Muscle of leg (tissue), 3 donors: ENCODE measurements at regions not wholly inside any gene's neighbourhood (a gene's known extent, or its start where the extent isn't known, plus 50 kb on each side); places are given as distances from the start of the nearest gene placed in this dataset.

ENCODE experiments used
- DNase-seq: peaks from one replicate; pipeline ENCODE4 v3.0.0; 2013
- H3K27ac ChIP-seq: one replicate; pipeline ENCODE4 v1.5.1; 2013; ENCODE audit warnings: mild to moderate bottlenecking, low read length, control low read depth
- H3K27me3 ChIP-seq: one replicate; pipeline ENCODE4 v1.6.1; 2013; ENCODE audit warnings: low read length; ENCODE audit not compliant: control insufficient read depth, insufficient read depth
- H3K36me3 ChIP-seq: one replicate; pipeline ENCODE4 v1.6.1; 2013; ENCODE audit warnings: low read length; ENCODE audit not compliant: control insufficient read depth, insufficient read depth
- H3K4me1 ChIP-seq: one replicate; pipeline ENCODE4 v1.6.1; 2013; ENCODE audit warnings: low read length; ENCODE audit not compliant: control insufficient read depth, insufficient read depth
- H3K4me3 ChIP-seq: one replicate; pipeline ENCODE4 v1.5.1; 2013; ENCODE audit warnings: low read length, control low read depth
- H3K9me3 ChIP-seq: replicated peaks from 2 replicates; pipeline ENCODE4 v1.6.1; 2013; ENCODE audit warnings: low read depth, low read length; ENCODE audit not compliant: control insufficient read depth
- WGBS: methylation state at CpG from one replicate; pipeline ENCODE4 v1.1.5; 2013; ENCODE audit warnings: missing lambda C conversion rate; ENCODE audit not compliant: insufficient coverage; 5-methylcytosine and 5-hydroxymethylcytosine counted together

DNA sequence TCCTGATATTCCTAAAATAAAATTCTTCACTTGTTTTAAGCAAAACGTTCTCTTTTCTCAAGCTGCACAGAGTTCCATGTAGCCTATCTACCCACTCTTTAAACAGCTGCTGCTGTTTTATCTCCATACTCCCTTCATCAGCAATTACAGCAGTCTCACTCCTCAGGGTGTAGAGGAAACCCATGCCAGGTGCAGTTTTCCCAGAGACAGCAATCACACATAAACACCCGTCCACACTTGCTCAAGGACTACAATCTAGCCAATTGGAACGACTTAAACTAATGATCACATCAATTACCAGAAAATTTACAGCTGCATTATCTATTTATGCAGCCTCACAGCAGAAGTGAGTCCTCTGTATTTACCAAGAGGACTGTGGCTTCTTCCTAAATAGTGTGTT, 141.7 kb downstream of the HTR1A start:
- no peaks in the 10 kb centered on the region for H3K36me3 ChIP-seq
- no peak overlapping the region for H3K4me3 ChIP-seq
- no peaks in the 10 kb centered on the region for H3K27me3 ChIP-seq
- no peak overlapping the region for H3K27ac ChIP-seq
- no peak for DNase-seq
- H3K9me3 ChIP-seq = peaks cover 3% of the 10 kb centered on the region
- WGBS = 14% methylated on average over 2 of the region's 3 CpGs
- H3K4me1 ChIP-seq = no peaks in the 10 kb centered on the region

DNA sequence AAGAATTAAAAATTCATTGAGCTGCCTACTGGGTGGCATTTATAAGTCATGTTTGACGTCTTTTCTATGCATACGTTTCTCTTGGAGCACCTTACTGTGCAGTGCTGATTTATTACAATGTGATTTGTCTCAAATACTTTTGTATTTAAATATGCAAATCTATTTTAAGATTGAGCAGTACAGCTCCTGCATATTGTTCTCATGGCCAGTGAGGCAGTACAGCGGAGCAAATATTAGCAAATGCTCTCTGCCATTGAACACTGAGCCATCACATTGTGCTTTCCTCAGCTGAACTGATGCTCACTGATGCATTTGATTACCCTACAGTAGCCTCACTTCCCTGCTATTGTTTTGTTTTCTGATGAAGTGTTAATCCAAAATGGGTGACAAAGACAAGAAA, 149.6 kb downstream of the HTR1A start:
- no peak for DNase-seq
- Histone ChIP-seq H3K27me3 (no peaks in the 10 kb centered on the region), H3K27ac (no peak overlapping the region), H3K9me3 (peaks cover 14% of the 10 kb centered on the region), H3K4me1 (no peaks in the 10 kb centered on the region), H3K4me3 (no peak overlapping the region), H3K36me3 (no peaks in the 10 kb centered on the region)
- 100% methylated on average over 1 of the region's 3 CpGs for WGBS

DNA sequence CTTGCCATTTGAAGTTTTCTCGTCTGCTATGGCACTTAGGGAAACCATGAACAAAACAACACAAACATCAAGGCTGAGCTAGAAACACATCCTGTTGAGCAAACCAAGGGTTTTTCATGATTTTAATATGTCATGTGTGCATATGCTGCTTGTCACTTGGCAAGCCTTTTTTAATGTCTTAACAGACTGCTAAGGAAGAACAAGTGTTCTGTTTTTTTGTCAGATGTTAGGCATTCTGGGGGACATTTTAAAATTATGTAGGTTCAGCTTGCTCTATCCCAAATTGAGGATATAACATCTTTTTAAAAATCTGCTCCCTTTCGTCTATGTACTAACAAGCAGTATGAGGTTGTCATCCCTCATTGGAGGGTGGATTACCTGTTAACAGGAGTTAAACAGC, 150.3 kb downstream of the HTR1A start:
- peaks cover 14% of the 10 kb centered on the region for H3K9me3 ChIP-seq
- H3K27ac ChIP-seq = no peak overlapping the region
- H3K4me3 ChIP-seq = no peak overlapping the region
- no peaks in the 10 kb centered on the region for H3K27me3 ChIP-seq
- H3K36me3 ChIP-seq = no peaks in the 10 kb centered on the region
- DNase-seq = no peak
- no CpG with 5 or more reads among the region's 2 CpGs for WGBS
- H3K4me1 ChIP-seq = no peaks in the 10 kb centered on the region

DNA sequence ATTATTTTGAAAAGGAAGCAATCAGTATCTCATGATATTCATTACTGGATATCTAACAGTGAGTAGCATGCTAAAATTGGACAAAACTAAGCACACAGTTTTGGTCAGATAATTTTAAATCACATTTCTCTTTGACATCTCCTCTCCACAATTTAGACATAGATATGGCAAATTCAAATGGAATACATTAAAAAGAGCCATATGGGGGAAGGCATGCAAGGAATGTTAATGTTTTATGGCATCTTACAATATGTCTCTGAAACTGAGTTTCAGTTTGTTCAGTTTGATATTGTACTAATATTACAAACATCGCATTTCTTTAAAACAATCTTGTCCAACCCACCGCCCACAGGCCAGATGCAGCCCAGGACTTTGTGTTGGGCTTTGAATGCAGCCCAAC, 151.0 kb downstream of the HTR1A start:
- Histone ChIP-seq H3K36me3 (no peaks in the 10 kb centered on the region), H3K27ac (no peak overlapping the region), H3K4me1 (no peaks in the 10 kb centered on the region), H3K4me3 (no peak overlapping the region), H3K27me3 (no peaks in the 10 kb centered on the region), H3K9me3 (peaks cover 14% of the 10 kb centered on the region)
- no CpG with 5 or more reads among the region's 2 CpGs for WGBS
- peak; percentile 22 for DNase-seq

DNA sequence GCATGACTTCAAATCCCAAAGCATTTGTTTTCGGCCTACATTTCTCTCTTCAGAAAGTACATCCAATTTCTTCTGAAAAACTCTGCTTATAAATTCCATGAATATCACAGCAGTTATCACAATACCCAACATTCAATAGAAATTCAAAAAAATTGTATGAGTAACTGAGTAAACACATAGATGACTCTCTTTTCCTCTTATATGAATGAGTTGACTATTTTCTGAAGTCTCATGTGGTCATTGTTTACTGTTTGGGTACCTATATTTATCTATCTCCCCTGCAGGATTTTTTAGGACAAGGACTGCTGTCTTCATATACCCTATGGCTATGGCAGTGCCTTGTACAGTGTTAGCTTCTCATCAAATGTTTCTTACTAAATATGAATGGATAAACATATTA, 157.1 kb downstream of the HTR1A start:
- Histone ChIP-seq H3K27me3 (no peaks in the 10 kb centered on the region), H3K9me3 (peaks cover 4% of the 10 kb centered on the region), H3K27ac (no peak overlapping the region), H3K4me3 (no peak overlapping the region), H3K4me1 (no peaks in the 10 kb centered on the region), H3K36me3 (no peaks in the 10 kb centered on the region)
- no CpG with 5 or more reads among the region's 1 CpG for WGBS
- no peak for DNase-seq

DNA sequence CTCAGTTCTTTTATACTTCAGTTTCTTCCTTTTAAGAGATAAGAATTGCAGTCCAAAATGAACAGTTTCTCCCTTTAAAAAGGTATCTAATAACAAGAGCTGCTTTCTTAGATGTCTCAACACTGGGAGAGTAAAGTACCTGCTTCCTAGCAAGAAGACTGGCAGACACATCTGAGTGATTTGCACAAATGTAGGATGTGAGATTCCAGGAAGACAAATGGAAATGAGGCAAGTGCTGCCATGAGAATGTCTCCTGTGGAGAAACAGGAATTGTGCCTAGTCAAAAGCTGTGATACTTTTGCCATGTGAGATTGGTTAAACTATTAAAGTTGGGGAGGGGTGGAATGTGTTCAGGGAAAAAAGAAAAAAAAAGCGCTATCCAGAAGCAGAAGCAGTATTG, 159.1 kb downstream of the HTR1A start:
- Histone ChIP-seq H3K27me3 (no peaks in the 10 kb centered on the region), H3K4me3 (no peak overlapping the region), H3K4me1 (no peaks in the 10 kb centered on the region), H3K9me3 (peaks cover 4% of the 10 kb centered on the region), H3K36me3 (no peaks in the 10 kb centered on the region), H3K27ac (no peak overlapping the region)
- WGBS = no CpG with 5 or more reads among the region's 1 CpG
- DNase-seq = no peak

DNA sequence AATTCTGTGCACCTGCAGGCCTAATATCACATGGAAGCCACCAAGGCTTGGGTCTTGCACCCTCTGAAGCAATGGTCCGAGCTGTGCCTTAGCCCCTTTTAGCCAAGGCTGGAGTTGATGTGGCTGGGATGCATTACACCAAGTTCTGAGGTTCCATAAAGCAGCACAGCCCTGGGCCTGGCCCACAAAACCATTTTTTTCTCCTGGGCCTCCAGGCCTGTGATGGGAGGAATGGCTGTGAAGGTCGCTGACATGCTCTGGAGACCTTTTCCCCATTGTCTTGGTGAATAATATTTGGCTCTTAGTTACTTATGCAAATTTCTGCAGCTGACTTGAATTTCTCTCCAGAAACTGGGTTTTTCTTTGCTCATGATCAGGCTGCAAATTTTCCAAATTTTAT, 167.3 kb downstream of the HTR1A start:
- H3K27ac ChIP-seq = no peak overlapping the region
- no peaks in the 10 kb centered on the region for H3K4me1 ChIP-seq
- no peaks in the 10 kb centered on the region for H3K36me3 ChIP-seq
- no peaks in the 10 kb centered on the region for H3K27me3 ChIP-seq
- DNase-seq = no peak
- peaks cover 12% of the 10 kb centered on the region for H3K9me3 ChIP-seq
- H3K4me3 ChIP-seq = no peak overlapping the region
- WGBS = 57% methylated on average over 1 of the region's 2 CpGs

DNA sequence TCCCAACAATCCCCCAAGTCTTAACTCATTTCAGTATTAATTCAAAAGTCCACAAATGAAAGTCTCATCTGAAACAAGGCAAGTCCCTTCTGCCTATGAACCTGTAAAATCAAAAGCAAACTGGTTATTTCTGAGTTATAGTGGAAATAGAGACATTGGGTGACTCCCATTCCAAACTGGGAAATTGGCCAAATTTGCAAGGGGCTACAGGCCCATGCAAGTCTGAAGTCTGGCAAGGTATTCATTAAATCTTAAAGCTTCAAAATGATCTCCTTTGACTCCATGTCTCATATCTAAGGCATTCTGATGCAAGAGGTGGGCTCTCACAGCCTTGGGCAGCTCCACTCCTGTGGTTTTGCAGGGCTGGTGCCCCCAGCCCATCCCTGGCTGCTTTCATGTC, 167.9 kb downstream of the HTR1A start:
- Histone ChIP-seq H3K36me3 (no peaks in the 10 kb centered on the region), H3K27ac (no peak overlapping the region), H3K9me3 (peaks cover 12% of the 10 kb centered on the region), H3K4me3 (no peak overlapping the region), H3K27me3 (no peaks in the 10 kb centered on the region), H3K4me1 (no peaks in the 10 kb centered on the region)
- no peak for DNase-seq

DNA sequence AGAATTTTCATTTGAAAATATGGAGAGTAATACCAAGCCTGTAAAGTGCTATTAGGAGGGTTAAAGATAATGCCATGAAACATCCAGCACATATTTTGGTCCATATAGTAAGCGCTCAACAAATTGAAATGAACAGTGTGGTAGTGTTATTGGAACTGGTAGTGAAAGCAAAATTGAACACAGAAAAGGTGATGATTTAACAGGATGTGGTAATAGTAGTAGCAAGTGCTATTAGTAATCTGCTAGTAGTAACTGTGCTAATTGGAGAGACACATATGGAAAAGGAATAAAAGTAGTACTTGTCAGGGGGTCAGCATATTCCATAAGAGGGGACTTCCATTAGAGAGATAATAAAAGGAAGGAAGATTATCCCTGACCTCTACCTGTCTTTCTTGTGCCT, 187.3 kb downstream of the HTR1A start:
- Histone ChIP-seq H3K27ac (no peak overlapping the region), H3K9me3 (peaks cover 4% of the 10 kb centered on the region), H3K4me1 (no peaks in the 10 kb centered on the region), H3K36me3 (no peaks in the 10 kb centered on the region), H3K27me3 (no peaks in the 10 kb centered on the region), H3K4me3 (no peak overlapping the region)
- no peak for DNase-seq
- WGBS = no CpG with 5 or more reads among the region's 1 CpG

DNA sequence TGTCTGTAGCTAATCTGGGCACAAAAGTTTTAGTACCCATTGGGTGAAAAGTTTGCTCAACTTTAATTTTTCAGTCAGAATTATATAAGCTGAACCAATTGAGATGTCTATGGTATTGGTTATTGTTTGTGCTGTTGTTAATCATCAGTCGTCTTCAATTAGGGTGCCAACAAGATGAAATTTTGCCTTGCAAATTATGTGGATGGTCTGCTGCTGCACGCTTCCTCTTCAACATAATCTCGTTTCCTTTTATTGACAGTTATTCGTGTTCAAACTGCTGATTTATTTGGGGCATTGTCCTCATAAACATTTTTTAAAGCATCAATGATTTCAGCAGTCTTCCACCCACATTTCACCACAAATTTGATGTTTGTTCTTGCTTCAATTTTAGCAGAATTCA, 194.0 kb downstream of the HTR1A start:
- WGBS = no CpG with 5 or more reads among the region's 4 CpGs
- DNase-seq = no peak
- Histone ChIP-seq H3K27me3 (no peaks in the 10 kb centered on the region), H3K36me3 (no peaks in the 10 kb centered on the region), H3K9me3 (no peaks in the 10 kb centered on the region), H3K4me1 (no peaks in the 10 kb centered on the region), H3K4me3 (no peak overlapping the region), H3K27ac (no peak overlapping the region)

DNA sequence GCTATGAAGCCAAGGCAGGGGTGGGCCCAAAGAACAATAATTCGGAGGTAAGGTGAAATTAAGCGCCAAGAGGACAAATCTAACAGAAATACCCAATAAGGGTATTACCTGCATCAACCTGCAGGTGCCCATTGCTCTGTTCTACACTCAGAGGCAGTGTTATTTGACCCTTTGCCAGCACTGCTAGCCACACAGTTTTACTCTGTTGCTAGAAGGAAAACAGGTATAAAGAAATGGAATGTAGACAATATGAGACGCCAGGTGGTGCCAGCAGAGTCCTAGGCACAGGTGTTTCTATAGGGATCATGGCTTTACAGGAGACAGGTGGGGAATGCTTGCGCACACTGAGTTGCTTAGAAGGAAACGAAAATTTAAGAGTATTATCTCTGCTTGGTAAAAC, 201.3 kb downstream of the HTR1A start:
- Histone ChIP-seq H3K9me3 (no peaks in the 10 kb centered on the region), H3K27ac (no peak overlapping the region), H3K4me1 (no peaks in the 10 kb centered on the region), H3K27me3 (no peaks in the 10 kb centered on the region), H3K36me3 (no peaks in the 10 kb centered on the region), H3K4me3 (no peak overlapping the region)
- WGBS = 82% methylated on average over 2 of the region's 5 CpGs
- DNase-seq = no peak
